ENCODE measurements at regions not wholly inside any gene's neighbourhood (a gene's known extent, or its start where the extent isn't known, plus 50 kb on each side); places are given as distances from the start of the nearest gene placed in this dataset.

DNA sequence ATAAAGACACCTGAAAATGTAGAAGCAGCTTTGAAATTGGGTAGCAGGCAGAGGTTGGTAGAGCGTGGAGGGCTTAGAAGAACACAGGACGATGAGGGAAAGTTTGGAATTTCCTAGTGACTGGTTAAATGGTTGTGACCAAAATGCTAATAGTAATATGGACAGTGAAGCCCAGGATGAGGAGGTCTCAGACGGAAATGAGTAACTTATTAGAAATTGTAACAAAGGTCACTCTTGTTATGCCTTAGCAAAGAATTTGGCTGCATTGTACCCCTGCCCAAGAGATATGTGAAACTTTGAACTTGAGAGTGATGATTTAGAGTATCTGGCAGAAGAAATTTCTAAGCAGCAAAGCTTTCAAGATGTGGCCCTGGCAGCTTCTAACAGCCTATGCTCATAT is 382.5 kb downstream of the KCNN2 start:
- TF ChIP-seq EZH2 (IDR thresholded peaks at IDR 0.05; ENCODE audit: low read length) = no peak
- TF ChIP-seq, protein P1, sequence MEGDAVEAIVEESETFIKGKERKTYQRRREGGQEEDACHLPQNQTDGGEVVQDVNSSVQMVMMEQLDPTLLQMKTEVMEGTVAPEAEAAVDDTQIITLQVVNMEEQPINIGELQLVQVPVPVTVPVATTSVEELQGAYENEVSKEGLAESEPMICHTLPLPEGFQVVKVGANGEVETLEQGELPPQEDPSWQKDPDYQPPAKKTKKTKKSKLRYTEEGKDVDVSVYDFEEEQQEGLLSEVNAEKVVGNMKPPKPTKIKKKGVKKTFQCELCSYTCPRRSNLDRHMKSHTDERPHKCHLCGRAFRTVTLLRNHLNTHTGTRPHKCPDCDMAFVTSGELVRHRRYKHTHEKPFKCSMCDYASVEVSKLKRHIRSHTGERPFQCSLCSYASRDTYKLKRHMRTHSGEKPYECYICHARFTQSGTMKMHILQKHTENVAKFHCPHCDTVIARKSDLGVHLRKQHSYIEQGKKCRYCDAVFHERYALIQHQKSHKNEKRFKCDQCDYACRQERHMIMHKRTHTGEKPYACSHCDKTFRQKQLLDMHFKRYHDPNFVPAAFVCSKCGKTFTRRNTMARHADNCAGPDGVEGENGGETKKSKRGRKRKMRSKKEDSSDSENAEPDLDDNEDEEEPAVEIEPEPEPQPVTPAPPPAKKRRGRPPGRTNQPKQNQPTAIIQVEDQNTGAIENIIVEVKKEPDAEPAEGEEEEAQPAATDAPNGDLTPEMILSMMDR (optimal IDR thresholded peaks at IDR 0.05 in 1 of 3, IDR thresholded peaks at IDR 0.05 in 1 of 3, conservative IDR thresholded peaks at IDR 0.05 in 1 of 3; ENCODE audit: extremely low read depth in 1 of 3, insufficient read depth in 2 of 3, low read length in 3 of 3) = no peak
